Stimulated activated CD4-positive, alpha-beta T cell treated with anti-CD3 and anti-CD28 coated beads, Interleukin-4, amount 100 ng/mL, for 4 hours (primary cell): ENCODE measurements at regions not wholly inside any gene's neighbourhood (a gene's known extent, or its start where the extent isn't known, plus 50 kb on each side); places are given as distances from the start of the nearest gene placed in this dataset.

Source experiments
- DNase-seq, 2 experiments: peaks; one replicate each; pipeline ENCODE4 v3.0.0-alpha.2; 2020

DNA sequence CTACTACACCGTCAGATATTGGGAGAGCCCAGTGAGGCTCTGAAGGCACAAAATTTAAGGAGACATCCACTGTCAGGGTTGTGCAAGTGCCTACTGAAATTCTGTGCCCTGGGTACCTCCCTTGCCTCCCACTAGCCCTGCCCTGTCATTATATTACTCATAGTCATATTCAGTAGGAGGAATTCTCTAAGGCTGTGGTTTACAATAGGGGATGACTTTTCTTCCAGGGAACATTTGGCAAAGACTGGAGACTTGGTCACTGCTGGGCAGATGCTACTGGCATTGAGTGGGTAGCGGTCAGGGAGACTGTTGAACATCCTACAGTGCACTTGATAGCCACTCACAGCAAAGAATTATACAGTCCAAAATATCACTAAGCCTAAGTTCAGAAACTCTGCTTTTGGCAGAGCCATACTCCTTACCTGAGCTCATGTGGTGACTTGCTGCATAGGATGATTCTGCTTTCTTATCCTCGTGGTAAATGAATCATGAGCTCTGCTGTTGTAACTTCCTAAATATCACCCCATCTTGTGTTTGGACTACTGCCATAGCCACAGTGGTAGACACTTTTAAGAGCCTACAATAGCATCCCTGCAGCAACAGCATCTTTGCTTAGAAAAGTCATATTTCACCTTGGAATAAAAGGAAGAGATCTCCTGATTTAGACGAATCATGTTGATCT lies 563.4 kb upstream of the PLXNA2 start:
- no peak for DNase-seq

DNA sequence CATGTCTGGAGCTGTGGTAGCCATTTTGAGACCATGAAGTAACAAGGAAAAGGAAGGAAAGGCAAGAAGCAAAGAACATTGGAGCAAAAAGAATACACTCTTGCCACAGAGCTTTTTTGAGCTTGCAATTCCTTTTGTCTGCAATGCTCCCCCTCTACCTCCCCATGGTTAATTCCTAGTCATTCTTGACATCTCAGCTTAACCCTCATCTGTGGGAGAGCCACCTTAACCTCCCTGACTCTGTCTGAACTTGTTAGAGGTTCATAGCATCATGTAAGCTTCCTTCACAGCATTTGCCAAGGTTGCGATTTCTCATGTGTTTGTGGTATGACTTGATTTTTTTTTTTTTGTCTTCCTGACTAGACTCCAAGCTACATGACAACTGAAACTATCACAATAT lies 564.1 kb upstream of the PLXNA2 start:
- no peak for DNase-seq

- no peak for DNase-seq
Measured at GRCh38 chr1:208809876-208810275, 565.7 kb upstream of the PLXNA2 start.

- no peak for DNase-seq
Measured at GRCh38 chr1:208818770-208819445, 574.7 kb upstream of the PLXNA2 start.

DNA sequence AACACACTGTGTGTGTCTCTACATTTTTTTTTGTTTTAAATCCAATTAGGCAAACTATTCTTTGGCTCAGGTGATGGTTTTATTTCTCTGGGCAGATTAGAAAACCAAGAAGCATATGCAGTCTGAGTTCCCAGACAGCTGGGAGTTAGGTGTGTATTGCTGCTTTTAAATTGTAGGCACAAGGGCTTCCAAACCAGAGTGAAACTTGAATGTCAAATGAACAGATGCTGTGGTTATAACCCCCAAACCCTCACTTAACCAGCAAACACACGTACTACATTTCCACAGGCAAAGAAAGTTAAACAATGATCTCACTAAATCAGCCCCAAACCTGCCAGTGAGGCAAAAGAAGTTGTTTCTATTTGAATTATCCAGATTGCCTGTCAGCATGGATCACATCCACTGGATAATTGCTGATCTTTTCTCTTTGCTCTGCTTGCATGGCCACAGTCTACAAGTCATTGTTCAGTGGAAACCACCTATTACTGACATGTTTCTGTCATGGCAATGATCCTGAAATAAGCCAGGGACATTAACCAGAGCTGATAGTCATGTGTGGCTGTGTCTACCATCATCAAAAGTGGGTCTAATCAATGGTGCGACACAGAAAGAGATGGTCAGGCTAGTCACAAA lies 576.5 kb upstream of the PLXNA2 start:
- DNase-seq = no peak

GRCh38 chr1:208821939-208822338 lies 577.8 kb upstream of the PLXNA2 start:
- no peak for DNase-seq

DNA sequence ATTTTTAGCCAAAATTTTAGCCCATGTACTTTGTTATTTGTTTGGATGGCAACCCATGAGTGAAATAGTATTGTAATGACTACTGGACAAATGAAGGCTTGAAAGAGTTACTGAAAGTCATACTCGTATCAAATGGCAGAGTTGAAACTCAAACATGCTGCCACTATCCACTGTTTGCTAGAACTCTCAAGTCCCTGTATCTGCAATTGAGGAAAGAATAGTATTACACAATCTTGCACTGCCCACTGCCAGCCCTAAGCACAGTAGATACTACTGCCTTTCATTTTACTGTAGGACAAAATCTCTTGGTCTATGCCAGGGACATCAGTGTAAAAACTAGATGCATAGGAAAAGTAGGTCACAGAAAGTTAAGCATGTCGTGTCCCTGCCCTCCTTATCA lies 581.1 kb upstream of the PLXNA2 start:
- DNase-seq = no peak

DNA sequence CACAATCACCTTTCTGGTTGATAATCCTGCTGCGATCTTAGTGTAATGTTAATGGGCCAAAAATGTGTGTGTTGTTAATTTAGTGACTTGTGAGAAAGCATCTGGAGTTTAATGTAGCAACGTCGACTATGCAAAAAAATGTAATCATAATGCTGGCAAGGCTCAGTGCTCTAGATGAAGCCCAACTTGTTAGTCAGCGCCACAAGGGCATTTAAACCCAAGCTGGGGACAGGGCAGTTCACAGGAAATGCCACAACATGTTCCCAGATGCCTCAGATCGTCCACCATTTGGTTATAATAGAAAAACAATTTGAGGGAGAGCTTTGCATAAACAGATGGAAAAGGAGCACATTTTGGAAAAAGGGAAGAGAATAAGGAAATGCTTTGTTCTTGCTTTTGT lies 585.4 kb upstream of the PLXNA2 start:
- DNase-seq = no peak

- DNase-seq = no peak
Measured at GRCh38 chr1:208834381-208835096, 590.4 kb upstream of the PLXNA2 start.

- no peak for DNase-seq
Measured at GRCh38 chr1:208835097-208835463, 590.9 kb upstream of the PLXNA2 start.

- no peak for DNase-seq
Measured at GRCh38 chr1:208835781-208836180, 591.6 kb upstream of the PLXNA2 start.

DNA sequence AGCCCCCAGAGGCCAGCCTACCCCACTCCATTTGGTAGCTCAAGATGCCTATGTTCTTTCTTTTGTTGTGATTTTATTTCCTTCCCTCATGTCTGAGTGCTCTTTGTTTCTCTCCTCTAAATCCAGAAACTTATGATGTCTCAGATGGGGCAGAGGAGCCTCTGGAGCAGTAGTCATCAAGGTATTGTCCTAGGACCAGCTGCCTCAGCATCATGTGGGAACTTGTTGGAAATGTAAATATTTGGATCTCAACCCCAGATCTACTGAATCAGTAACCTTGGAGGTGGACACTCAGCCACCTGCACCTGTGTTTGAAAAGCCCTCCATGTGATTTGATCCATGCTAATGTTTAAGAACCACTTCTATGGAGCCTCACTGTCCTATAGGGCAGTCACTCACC lies 593.1 kb upstream of the PLXNA2 start:
- no peak for DNase-seq

DNA sequence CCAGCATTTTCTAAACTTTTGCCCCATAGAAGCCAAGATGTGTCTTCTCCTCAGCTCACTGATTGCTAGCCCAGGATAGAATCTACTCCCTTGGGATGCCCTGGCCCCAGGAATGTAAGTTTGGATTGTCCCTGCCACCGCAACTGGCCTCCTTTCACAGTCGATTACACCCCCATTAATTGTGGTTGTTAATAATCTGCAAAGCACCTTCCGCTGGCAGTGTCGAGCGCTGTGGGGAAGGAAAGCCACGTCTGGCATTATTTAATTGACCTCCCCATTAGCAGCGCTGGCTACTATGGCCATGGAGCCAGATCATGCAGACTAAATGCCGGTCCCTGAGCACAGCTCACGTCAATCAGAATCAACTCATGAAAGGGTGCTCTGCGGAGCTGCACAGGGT lies 597.3 kb upstream of the PLXNA2 start:
- DNase-seq = no peak

- no peak for DNase-seq
Measured at GRCh38 chr1:208842451-208842850, 598.3 kb upstream of the PLXNA2 start.

- no peak for DNase-seq
Measured at GRCh38 chr1:208844158-208844557, 600.0 kb upstream of the PLXNA2 start.

DNA sequence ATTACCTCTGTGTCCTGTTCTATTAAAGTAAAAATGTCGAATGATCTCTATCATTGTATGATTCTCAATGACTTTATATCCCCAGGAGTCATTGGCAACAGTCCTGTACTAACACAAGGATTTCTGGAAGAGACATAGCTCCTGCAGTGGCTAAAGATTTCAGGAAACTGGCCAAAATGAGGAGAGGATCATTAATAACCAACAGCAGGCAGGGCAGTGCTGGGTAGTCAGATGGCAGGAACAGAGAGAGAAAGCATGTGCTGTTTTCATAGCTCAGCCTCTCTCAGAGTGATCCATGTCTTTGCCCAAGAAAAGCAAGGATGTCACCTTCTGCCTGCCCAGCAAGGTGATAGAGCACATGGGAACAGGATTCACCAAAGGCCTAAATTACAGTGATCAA lies 604.7 kb upstream of the PLXNA2 start:
- DNase-seq = no peak

GRCh38 chr1:208850442-208850841 lies 606.3 kb upstream of the PLXNA2 start:
- DNase-seq = no peak

GRCh38 chr1:208851366-208851765 lies 607.2 kb upstream of the PLXNA2 start:
- DNase-seq = no peak

DNA sequence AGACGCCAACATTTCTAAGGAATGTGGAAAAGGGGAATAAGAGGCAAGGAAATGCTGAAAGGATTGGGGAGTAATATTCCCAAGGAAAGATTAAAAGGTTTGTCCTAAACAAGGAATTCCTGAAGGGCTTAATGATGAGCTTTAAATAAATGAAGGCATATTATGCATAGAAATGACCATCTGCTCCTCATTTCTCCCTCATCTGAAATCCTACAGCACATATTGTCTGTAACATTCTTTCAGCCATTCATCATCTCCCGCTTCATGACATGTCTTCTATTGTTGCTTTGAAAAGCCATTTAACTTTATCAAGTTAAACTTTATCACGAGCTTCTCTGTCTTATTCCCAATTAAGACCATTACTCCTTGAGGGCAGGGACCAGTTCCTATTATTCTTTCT lies 608.7 kb upstream of the PLXNA2 start:
- DNase-seq = no peak

DNA sequence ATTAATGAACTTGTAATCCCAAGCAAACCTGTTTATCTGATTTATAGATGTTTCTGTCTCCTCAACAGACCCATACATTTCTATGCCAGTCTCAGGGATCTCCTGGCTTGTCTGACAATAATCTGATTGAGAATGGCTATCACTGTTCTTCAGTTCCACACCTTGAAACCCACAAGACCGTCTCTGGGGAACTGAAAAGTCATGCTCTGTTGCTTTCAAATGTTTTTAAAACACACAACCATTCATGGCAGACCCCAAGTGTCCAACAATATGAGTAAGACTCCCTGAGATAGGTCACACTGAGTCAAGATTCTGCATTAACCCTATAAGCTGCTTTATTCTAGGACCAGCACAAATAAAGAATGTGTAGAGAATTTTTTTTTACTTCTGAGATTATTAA lies 611.2 kb upstream of the PLXNA2 start:
- DNase-seq = no peak

DNA sequence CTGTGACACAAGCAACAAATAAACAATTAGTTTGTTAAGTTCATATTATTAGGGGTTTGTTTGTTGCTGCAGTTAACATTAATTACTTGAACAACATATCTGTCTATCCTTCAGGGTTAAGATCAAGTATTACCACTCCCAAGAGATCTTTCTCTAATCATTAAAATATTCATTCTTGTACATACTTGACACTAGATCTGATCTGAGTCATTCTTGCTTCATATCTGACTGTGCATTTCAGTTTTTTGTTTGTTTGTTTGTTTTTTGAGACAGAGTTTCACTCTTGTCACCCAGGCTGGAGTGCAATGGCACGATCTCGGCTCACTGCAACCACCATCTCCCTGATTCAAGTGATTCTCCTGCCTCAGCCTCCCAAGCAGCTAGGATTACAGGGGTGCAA lies 613.3 kb upstream of the PLXNA2 start:
- DNase-seq = no peak

- DNase-seq = no peak
Measured at GRCh38 chr1:208858738-208859137, 614.6 kb upstream of the PLXNA2 start.

- DNase-seq = no peak
Measured at GRCh38 chr1:208864366-208864965, 620.3 kb upstream of the PLXNA2 start.
